Neural cell (in vitro differentiated cells): ENCODE measurements at regions not wholly inside any gene's neighbourhood (a gene's known extent, or its start where the extent isn't known, plus 50 kb on each side); places are given as distances from the start of the nearest gene placed in this dataset.
"Not testable (repeated sequence)": the region's sequence is repeated elsewhere in the genome, so short reads cannot be mapped to it uniquely, and the experiment has no call there.

ENCODE experiments used
- H2AFZ ChIP-seq: fragments of 200-600, 300-800 bp; sonication (generic), shearing (Covaris generic); 2 replicates; pipeline ENCODE4 v1.6.0; 2014; ENCODE audit warnings: low read depth, mild to moderate bottlenecking, antibody characterized with exemption, low read length, moderate library complexity
- H3F3A ChIP-seq: fragments of 200-600 bp; shearing (Covaris generic); 2 replicates; pipeline ENCODE4 v1.6.1; 2016; ENCODE audit warnings: mild to moderate bottlenecking, moderate library complexity, mixed read lengths, antibody characterized with exemption, low read length; ENCODE audit not compliant: insufficient read depth, poor library complexity, severe bottlenecking
- H3K27ac ChIP-seq: fragments of 200-600, 300-800 bp; sonication (generic), shearing (Covaris generic); 2 replicates; pipeline ENCODE4 v1.5.1; 2014; ENCODE audit warnings: mild to moderate bottlenecking, low read length, moderate library complexity
- H3K27me3 ChIP-seq: fragments of 300-800, 200-600 bp; sonication (generic), shearing (Covaris generic); 2 replicates; pipeline ENCODE4 v1.6.0; 2014; ENCODE audit warnings: mild to moderate bottlenecking, low read depth, low read length, moderate library complexity; ENCODE audit not compliant: insufficient read depth
- H3K36me3 ChIP-seq: fragments of 300-800, 200-600 bp; sonication (generic), shearing (Covaris generic); 2 replicates; pipeline ENCODE4 v1.5.1; 2014; ENCODE audit warnings: mild to moderate bottlenecking, antibody characterized with exemption, low read length, moderate library complexity; ENCODE audit not compliant: insufficient read depth
- H3K4me2 ChIP-seq: fragments of 300-800, 200-600 bp; sonication (generic), shearing (Covaris generic); 2 replicates; pipeline ENCODE4 v1.6.0; 2014; ENCODE audit warnings: mild to moderate bottlenecking, low read length
- H3K4me3 ChIP-seq: fragments of 300-800, 200-600 bp; sonication (generic), shearing (Covaris generic); 2 replicates; pipeline ENCODE4 v1.5.1; 2014; ENCODE audit warnings: mild to moderate bottlenecking, low read length, moderate library complexity
- H3K79me2 ChIP-seq: fragments of 200-600 bp; shearing (Covaris generic); replicated peaks from 2 replicates; pipeline ENCODE4 v1.6.0; 2014; ENCODE audit warnings: mild to moderate bottlenecking, low read length, moderate library complexity; ENCODE audit not compliant: insufficient read depth
- H3K9ac ChIP-seq: fragments of 300-800, 200-600 bp; sonication (generic), shearing (Covaris generic); 2 replicates; pipeline ENCODE4 v1.6.1; 2016; ENCODE audit warnings: mild to moderate bottlenecking, low read length, mixed read lengths
- H3K9me2 ChIP-seq: fragments of 200-600 bp; shearing (Covaris generic); 2 replicates; pipeline ENCODE4 v1.6.1; 2016; ENCODE audit warnings: mild to moderate bottlenecking, low read length, mixed read lengths; ENCODE audit not compliant: insufficient read depth
- H3K9me3 ChIP-seq: fragments of 200-600, 300-800 bp; sonication (generic), shearing (Covaris generic); 2 replicates; pipeline ENCODE4 v1.6.1; 2016; ENCODE audit warnings: mild to moderate bottlenecking, mixed run types, low read length, moderate library complexity, mixed read lengths
- H4K20me1 ChIP-seq: fragments of 200-600 bp; shearing (Covaris generic); 2 replicates; pipeline ENCODE4 v1.6.1; 2016; ENCODE audit warnings: mild to moderate bottlenecking, mixed run types; ENCODE audit not compliant: insufficient read depth
- EP300 ChIP-seq: fragments of 450-650 bp; conservative IDR thresholded peaks from 2 replicates; pipeline ENCODE4 v1.6.1; 2014; ENCODE audit warnings: antibody characterized with exemption, mild to moderate bottlenecking, moderate library complexity; ENCODE audit not compliant: poor library complexity, severe bottlenecking
- EZH2 ChIP-seq: fragments of 200-600, 300-800 bp; shearing (Covaris generic), sonication (generic); IDR thresholded peaks from 2 replicates; pipeline ENCODE4 v1.6.1; 2014; ENCODE audit warnings: antibody characterized with exemption, low read length, borderline replicate concordance, mild to moderate bottlenecking; ENCODE audit not compliant: insufficient read depth, poor library complexity, severe bottlenecking
- MXI1 ChIP-seq: fragments of 450-650 bp; conservative IDR thresholded peaks from 2 replicates; pipeline ENCODE4 v1.6.1; 2014; ENCODE audit warnings: antibody characterized with exemption, mild to moderate bottlenecking; ENCODE audit not compliant: poor library complexity, severe bottlenecking
- POLR2AphosphoS5 ChIP-seq: IDR thresholded peaks from 2 replicates; pipeline ENCODE4 v1.6.1; 2012
- RAD21 ChIP-seq: fragments of 450-650 bp; conservative IDR thresholded peaks from 2 replicates; pipeline ENCODE4 v1.6.1; 2014; ENCODE audit warnings: antibody characterized with exemption, mild to moderate bottlenecking, moderate library complexity
- REST ChIP-seq: IDR thresholded peaks from 2 replicates; pipeline ENCODE4 v1.6.1; 2012; ENCODE audit warnings: borderline replicate concordance
- SMC3 ChIP-seq: fragments of 450-650 bp; conservative IDR thresholded peaks from 2 replicates; pipeline ENCODE4 v1.6.1; 2014; ENCODE audit warnings: antibody characterized with exemption, mild to moderate bottlenecking, moderate library complexity; ENCODE audit not compliant: poor library complexity
- TAF1 ChIP-seq: IDR thresholded peaks from 2 replicates; pipeline ENCODE4 v1.6.1; 2012; ENCODE audit warnings: low read depth
- TF ChIP-seq, protein P1 (sequence below): fragments of 450-650 bp; IDR thresholded peaks from 2 replicates; pipeline ENCODE4 v1.5.1; 2014; ENCODE audit warnings: antibody characterized with exemption, mild to moderate bottlenecking, moderate library complexity; ENCODE audit not compliant: poor library complexity, severe bottlenecking

- H2AFZ ChIP-seq: no peak overlapping the region
- H3K4me3 ChIP-seq: no peak overlapping the region
- H3K4me2 ChIP-seq: no peak overlapping the region
- H4K20me1 ChIP-seq: no peaks in the 10 kb centered on the region
- no peak overlapping the region for H3K9ac ChIP-seq
- H3K27me3 ChIP-seq: no peaks in the 10 kb centered on the region
- H3K36me3 ChIP-seq: no peaks in the 10 kb centered on the region
- H3K9me3 ChIP-seq: no peaks in the 10 kb centered on the region
- H3K27ac ChIP-seq: peak overlapping the region; percentile 31
- H3K79me2 ChIP-seq: no peaks in the 10 kb centered on the region
- TF ChIP-seq, protein P1, sequence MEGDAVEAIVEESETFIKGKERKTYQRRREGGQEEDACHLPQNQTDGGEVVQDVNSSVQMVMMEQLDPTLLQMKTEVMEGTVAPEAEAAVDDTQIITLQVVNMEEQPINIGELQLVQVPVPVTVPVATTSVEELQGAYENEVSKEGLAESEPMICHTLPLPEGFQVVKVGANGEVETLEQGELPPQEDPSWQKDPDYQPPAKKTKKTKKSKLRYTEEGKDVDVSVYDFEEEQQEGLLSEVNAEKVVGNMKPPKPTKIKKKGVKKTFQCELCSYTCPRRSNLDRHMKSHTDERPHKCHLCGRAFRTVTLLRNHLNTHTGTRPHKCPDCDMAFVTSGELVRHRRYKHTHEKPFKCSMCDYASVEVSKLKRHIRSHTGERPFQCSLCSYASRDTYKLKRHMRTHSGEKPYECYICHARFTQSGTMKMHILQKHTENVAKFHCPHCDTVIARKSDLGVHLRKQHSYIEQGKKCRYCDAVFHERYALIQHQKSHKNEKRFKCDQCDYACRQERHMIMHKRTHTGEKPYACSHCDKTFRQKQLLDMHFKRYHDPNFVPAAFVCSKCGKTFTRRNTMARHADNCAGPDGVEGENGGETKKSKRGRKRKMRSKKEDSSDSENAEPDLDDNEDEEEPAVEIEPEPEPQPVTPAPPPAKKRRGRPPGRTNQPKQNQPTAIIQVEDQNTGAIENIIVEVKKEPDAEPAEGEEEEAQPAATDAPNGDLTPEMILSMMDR: no peak
- no peak for TF ChIP-seq EZH2
- no peak for TF ChIP-seq TAF1
- TF ChIP-seq RAD21: no peak
- TF ChIP-seq REST: no peak
- no peak for TF ChIP-seq SMC3
- no peaks in the 10 kb centered on the region for H3F3A ChIP-seq
- no peaks in the 10 kb centered on the region for H3K9me2 ChIP-seq
Observed at GRCh38 chr5:158451203-158451992, 592.5 kb upstream of the CLINT1 start.

DNA sequence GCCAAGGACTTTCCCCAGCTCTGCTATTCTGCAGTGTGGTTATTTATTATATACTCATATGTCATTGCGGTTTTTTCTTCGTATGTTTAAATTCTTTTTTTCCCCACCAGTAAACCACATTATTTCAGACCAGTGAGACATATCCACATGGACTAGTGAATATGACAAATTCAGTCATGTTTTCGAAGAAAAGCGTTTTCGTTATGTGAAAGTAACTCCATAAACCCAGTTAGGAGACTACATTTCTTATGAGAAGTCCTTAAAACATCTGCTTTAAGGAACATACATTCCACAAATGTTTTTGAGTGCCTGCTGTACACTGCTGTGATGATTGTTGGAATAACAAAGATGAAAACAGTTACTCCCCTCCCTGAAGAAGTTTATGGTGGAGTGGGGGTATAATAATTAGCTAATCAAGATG lies 591.8 kb upstream of the CLINT1 start:
- TF ChIP-seq RAD21 (no peak), TAF1 (no peak), MXI1 (no peak), SMC3 (no peak), POLR2AphosphoS5 (no peak), EP300 (no peak), REST (no peak), EZH2 (no peak)
- TF ChIP-seq, protein P1: no peak
- no peak overlapping the region for H2AFZ ChIP-seq
- H3K4me3 ChIP-seq: no peak overlapping the region
- H3K36me3 ChIP-seq: no peaks in the 10 kb centered on the region
- no peaks in the 10 kb centered on the region for H3F3A ChIP-seq
- H3K27me3 ChIP-seq: no peaks in the 10 kb centered on the region
- H4K20me1 ChIP-seq: no peaks in the 10 kb centered on the region
- H3K9me3 ChIP-seq: no peaks in the 10 kb centered on the region
- H3K4me2 ChIP-seq: no peak overlapping the region
- no peaks in the 10 kb centered on the region for H3K79me2 ChIP-seq
- no peak overlapping the region for H3K27ac ChIP-seq
- H3K9ac ChIP-seq: no peak overlapping the region
- H3K9me2 ChIP-seq: no peaks in the 10 kb centered on the region

DNA sequence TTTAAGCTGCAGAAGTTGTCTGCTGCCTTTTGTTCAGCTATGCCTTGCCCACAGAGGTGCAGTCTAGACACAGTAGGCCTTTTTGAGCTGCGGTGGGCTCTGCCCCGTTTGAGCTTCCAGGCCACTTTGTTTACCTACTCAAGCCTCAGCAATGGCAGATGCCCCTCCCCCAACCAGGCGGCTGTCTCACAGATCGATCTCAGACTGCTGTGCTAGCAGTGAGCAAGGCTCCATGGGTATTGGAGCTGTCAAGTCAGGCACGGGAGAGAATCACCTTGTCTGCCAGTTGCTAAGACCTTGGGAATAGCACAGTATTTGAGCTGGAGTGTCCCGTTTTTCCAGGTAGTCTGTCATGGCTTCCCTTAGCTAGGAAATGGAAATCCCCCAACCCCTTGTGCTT lies 587.8 kb upstream of the CLINT1 start:
- not testable (repeated sequence) for H3K9me3 ChIP-seq, H4K20me1 ChIP-seq, H2AFZ ChIP-seq, H3K9me2 ChIP-seq, H3K27me3 ChIP-seq, H3K4me3 ChIP-seq, H3K4me2 ChIP-seq, H3K36me3 ChIP-seq, H3K79me2 ChIP-seq, H3F3A ChIP-seq, H3K9ac ChIP-seq
- peak overlapping the region; percentile 20 for H3K27ac ChIP-seq
